Testis (tissue), 2 donors: ENCODE measurements at regions not wholly inside any gene's neighbourhood (a gene's known extent, or its start where the extent isn't known, plus 50 kb on each side); places are given as distances from the start of the nearest gene placed in this dataset.
"Not testable (repeated sequence)": the region's sequence is repeated elsewhere in the genome, so short reads cannot be mapped to it uniquely, and the experiment has no call there.

Experiments
- DNase-seq: peaks from one replicate; pipeline ENCODE4 v3.0.0-alpha.2; 2019
- H3K27ac ChIP-seq, 2 donors: fragments of 200-600 bp; sonication (generic); one replicate each; pipeline ENCODE4 v1.5.1; 2019
- H3K27me3 ChIP-seq: fragments of 200-600 bp; sonication (generic); one replicate; pipeline ENCODE4 v1.5.1; 2019
- H3K36me3 ChIP-seq: fragments of 200-600 bp; sonication (generic); one replicate; pipeline ENCODE4 v1.5.1; 2017; ENCODE audit warnings: low read depth; ENCODE audit errors: missing control alignments
- H3K4me1 ChIP-seq: fragments of 200-600 bp; sonication (generic); one replicate; pipeline ENCODE4 v1.5.1; 2019
- H3K4me3 ChIP-seq, 2 donors: fragments of 200-600 bp; sonication (generic); one replicate each; pipeline ENCODE4 v1.5.1; 2017 to 2019
- H3K9me3 ChIP-seq: fragments of 200-600 bp; sonication (generic); one replicate; pipeline ENCODE4 v1.5.1; 2017
- CTCF ChIP-seq, 3 experiments: fragments of 450-650 bp in 2 of 3; fragments of 200-600 bp in 1 of 3; sonication (generic) in 1 of 3; IDR thresholded peaks; one replicate each; pipeline ENCODE4 v1.5.1; 2016 to 2019; ENCODE audit warnings: antibody characterized with exemption in 3 of 3, mild to moderate bottlenecking in 2 of 3, moderate library complexity in 1 of 3
- POLR2A ChIP-seq: fragments of 450-650 bp; IDR thresholded peaks from one replicate; pipeline ENCODE4 v1.6.1; 2017; ENCODE audit warnings: antibody characterized with exemption, mild to moderate bottlenecking, moderate library complexity
- WGBS, 2 donors: methylation state at CpG; one replicate each; pipeline ENCODE4 v1.1.5; 2018; 5-methylcytosine and 5-hydroxymethylcytosine counted together
- intact Hi-C: fragments of 100-400 bp; cut with DNase I; formaldehyde crosslinking; loops from one replicate; pipeline ENCODE4 v1.15.1; 2023; ENCODE audit warnings: low total_unique reads

GRCh38 chr1:102234753-102235359, 238.1 kb upstream of the OLFM3 start:
- no peaks in the 10 kb centered on the region for H3K36me3 ChIP-seq
- H3K4me3 ChIP-seq: peak overlapping the region in 1 of 2 donors; percentile 29
- no peaks in the 10 kb centered on the region for H3K27me3 ChIP-seq
- intact Hi-C loops: no loop called here
- TF ChIP-seq CTCF (IDR thresholded peaks at IDR 0.05) (no peak), POLR2A (no peak)
- no peaks in the 10 kb centered on the region for H3K9me3 ChIP-seq
- no peaks in the 10 kb centered on the region for H3K4me1 ChIP-seq
- WGBS, 2 donors: 74 to 84% methylated on average over 7 to 30 of the region's 31 CpGs
- H3K27ac ChIP-seq: no peak overlapping the region
- DNase-seq: no peak

GRCh38 chr1:102219463-102219862, 222.7 kb upstream of the OLFM3 start:
- WGBS, 2 donors: 77 to 78% methylated on average over 2 of the region's 2 CpGs
- TF ChIP-seq CTCF (IDR thresholded peaks at IDR 0.05) (no peak), POLR2A (no peak)
- Histone ChIP-seq H3K4me1 (no peaks in the 10 kb centered on the region), H3K27ac (no peak overlapping the region), H3K27me3 (no peaks in the 10 kb centered on the region), H3K4me3 (no peak overlapping the region), H3K9me3 (no peaks in the 10 kb centered on the region), H3K36me3 (no peaks in the 10 kb centered on the region)
- no peak for DNase-seq
- intact Hi-C loops: no loop called here

DNA sequence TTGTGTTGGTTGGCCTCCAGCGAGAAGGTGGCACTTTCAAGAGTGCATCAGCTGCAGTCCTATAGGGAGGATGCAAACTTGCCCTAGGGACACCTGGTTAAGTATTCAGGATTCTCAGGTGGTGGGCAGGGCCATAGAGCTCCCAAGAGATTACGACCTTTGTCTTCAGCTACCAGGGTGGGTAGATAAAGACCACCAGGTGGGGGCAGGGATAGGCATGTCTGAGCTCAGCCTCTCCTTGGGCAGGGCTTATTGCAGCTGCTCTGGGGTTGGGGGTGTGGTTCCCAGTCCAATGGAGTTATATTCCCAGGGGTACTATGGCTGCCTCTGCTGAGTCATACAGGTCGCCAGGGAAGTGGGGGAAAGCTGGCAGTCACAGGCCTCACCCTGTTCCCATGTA, 214.2 kb upstream of the OLFM3 start:
- H3K4me1 ChIP-seq, H3K27me3 ChIP-seq, H3K27ac ChIP-seq, H3K4me3 ChIP-seq, H3K36me3 ChIP-seq, intact Hi-C loops, H3K9me3 ChIP-seq, DNase-seq: not testable (repeated sequence)
- 93 to 97% methylated on average over 3 of the region's 3 CpGs for WGBS, 2 donors

- Histone ChIP-seq H3K27me3 (no peaks in the 10 kb centered on the region), H3K4me3 (no peak overlapping the region), H3K36me3 (no peaks in the 10 kb centered on the region), H3K27ac (no peak overlapping the region), H3K9me3 (no peaks in the 10 kb centered on the region), H3K4me1 (no peaks in the 10 kb centered on the region)
- intact Hi-C loops: no loop called here
- 47 to 56% methylated on average over 2 of the region's 2 CpGs for WGBS, 2 donors
- TF ChIP-seq CTCF (IDR thresholded peaks at IDR 0.05) (peak; percentile 9 to 17 (median 13)), POLR2A (no peak)
- DNase-seq: peak; percentile 42
Measured at GRCh38 chr1:102191723-102192122, 195.0 kb upstream of the OLFM3 start.

GRCh38 chr1:102190429-102190828, 193.7 kb upstream of the OLFM3 start:
- no peak for TF ChIP-seq CTCF (IDR thresholded peaks at IDR 0.05)
- TF ChIP-seq POLR2A: no peak
- Histone ChIP-seq H3K27me3 (no peaks in the 10 kb centered on the region), H3K9me3 (no peaks in the 10 kb centered on the region), H3K27ac (no peak overlapping the region), H3K4me3 (no peak overlapping the region), H3K4me1 (no peaks in the 10 kb centered on the region), H3K36me3 (no peaks in the 10 kb centered on the region)
- intact Hi-C loops: no loop called here
- 42 to 64% methylated on average over 1 of the region's 1 CpG for WGBS, 2 donors
- no peak for DNase-seq
